Trophoblast cell (in vitro differentiated cells and primary cell): ENCODE measurements at regions not wholly inside any gene's neighbourhood (a gene's known extent, or its start where the extent isn't known, plus 50 kb on each side); places are given as distances from the start of the nearest gene placed in this dataset.

Experiments
- DNase-seq, 2 donors: peaks; one replicate each; pipeline ENCODE4 v3.0.0-alpha.2; 2016
- H2AFZ ChIP-seq: 2 replicates; pipeline ENCODE4 v1.6.1; 2013; ENCODE audit warnings: low read length, moderate library complexity, mild to moderate bottlenecking; ENCODE audit not compliant: insufficient read depth, poor library complexity
- H2AK5ac ChIP-seq: 2 replicates; pipeline ENCODE4 v1.6.1; 2013; ENCODE audit warnings: mild to moderate bottlenecking, low read length
- H2BK120ac ChIP-seq: 2 replicates; pipeline ENCODE4 v1.6.1; 2013; ENCODE audit warnings: low read length, mild to moderate bottlenecking, moderate library complexity; ENCODE audit not compliant: insufficient read depth, poor library complexity
- H2BK12ac ChIP-seq: 2 replicates; pipeline ENCODE4 v1.6.1; 2013; ENCODE audit warnings: mild to moderate bottlenecking, low read length, moderate library complexity
- H2BK5ac ChIP-seq: 2 replicates; pipeline ENCODE4 v1.6.1; 2013; ENCODE audit warnings: low read length, low read depth, moderate library complexity, mild to moderate bottlenecking; ENCODE audit not compliant: poor library complexity
- H3K14ac ChIP-seq: 2 replicates; pipeline ENCODE4 v1.6.1; 2013; ENCODE audit warnings: mild to moderate bottlenecking, low read length
- H3K18ac ChIP-seq: 2 replicates; pipeline ENCODE4 v1.6.1; 2013; ENCODE audit warnings: mild to moderate bottlenecking, low read length
- H3K23ac ChIP-seq: 2 replicates; pipeline ENCODE4 v1.6.1; 2013; ENCODE audit warnings: low read length
- H3K27ac ChIP-seq: 2 replicates; pipeline ENCODE4 v1.5.1; 2013; ENCODE audit warnings: low read depth, mild to moderate bottlenecking, inconsistent platforms, low read length, moderate library complexity
- H3K27me3 ChIP-seq: 2 replicates; pipeline ENCODE4 v1.6.1; 2013; ENCODE audit warnings: inconsistent platforms, mild to moderate bottlenecking, low read length, moderate library complexity; ENCODE audit not compliant: insufficient read depth
- H3K36me3 ChIP-seq, 2 experiments: 1 replicate in 1 of 2; 2 replicates in 1 of 2; pipeline ENCODE4 v1.6.1; 2013; ENCODE audit warnings: low read length in 2 of 2, mild to moderate bottlenecking in 2 of 2, moderate library complexity in 1 of 2; ENCODE audit not compliant: insufficient read depth in 2 of 2, control insufficient read depth in 1 of 2
- H3K4ac ChIP-seq: 2 replicates; pipeline ENCODE4 v1.6.1; 2013; ENCODE audit warnings: low read depth, mild to moderate bottlenecking, low read length, moderate library complexity
- H3K4me1 ChIP-seq, 2 experiments: 1 replicate in 1 of 2; 2 replicates in 1 of 2; pipeline ENCODE4 v1.6.1; 2013; ENCODE audit warnings: low read length in 2 of 2, mild to moderate bottlenecking in 2 of 2, moderate library complexity in 1 of 2; ENCODE audit not compliant: insufficient read depth in 2 of 2, control insufficient read depth in 1 of 2
- H3K4me2 ChIP-seq: 2 replicates; pipeline ENCODE4 v1.6.1; 2013; ENCODE audit warnings: inconsistent platforms, mild to moderate bottlenecking, low read length, moderate library complexity
- H3K4me3 ChIP-seq: 2 replicates; pipeline ENCODE4 v1.5.1; 2013; ENCODE audit warnings: mild to moderate bottlenecking, low read depth, low read length, inconsistent platforms
- H3K79me1 ChIP-seq: one replicate; pipeline ENCODE4 v1.6.1; 2013; ENCODE audit warnings: low read length
- H3K79me2 ChIP-seq: 2 replicates; pipeline ENCODE4 v1.6.1; 2013; ENCODE audit warnings: low read length, mild to moderate bottlenecking; ENCODE audit not compliant: control insufficient read depth, insufficient read depth, poor library complexity
- H3K9ac ChIP-seq: 2 replicates; pipeline ENCODE4 v1.6.1; 2013; ENCODE audit warnings: mild to moderate bottlenecking, low read length
- H3K9me3 ChIP-seq: 2 replicates; pipeline ENCODE4 v1.6.1; 2013; ENCODE audit warnings: low read depth, mild to moderate bottlenecking, control low read depth, inconsistent platforms, low read length; ENCODE audit not compliant: insufficient read depth
- H4K12ac ChIP-seq: 2 replicates; pipeline ENCODE4 v1.6.1; 2013; ENCODE audit warnings: low read depth, mild to moderate bottlenecking, low read length, moderate library complexity
- H4K8ac ChIP-seq: 2 replicates; pipeline ENCODE4 v1.6.1; 2013; ENCODE audit warnings: low read depth, mild to moderate bottlenecking, low read length, moderate library complexity
- H4K91ac ChIP-seq: one replicate; pipeline ENCODE4 v1.6.1; 2013; ENCODE audit warnings: low read depth, mild to moderate bottlenecking, low read length, moderate library complexity
- WGBS: extraction: QIAGEN DNeasy Blood & Tissue Kit; methylation state at CpG from one replicate; pipeline ENCODE4 v1.1.7; 2013; ENCODE audit warnings: missing lambda C conversion rate; ENCODE audit not compliant: insufficient read length, insufficient coverage; ENCODE audit errors: extremely low coverage; 5-methylcytosine and 5-hydroxymethylcytosine counted together

- H4K12ac ChIP-seq: no peak overlapping the region
- H2BK120ac ChIP-seq: no peak overlapping the region
- H2BK5ac ChIP-seq: no peak overlapping the region
- H3K27ac ChIP-seq: no peak overlapping the region
- no peak overlapping the region for H2AK5ac ChIP-seq
- H3K23ac ChIP-seq: no peak overlapping the region
- H3K18ac ChIP-seq: no peak overlapping the region
- H3K9me3 ChIP-seq: no peaks in the 10 kb centered on the region
- H3K27me3 ChIP-seq: no peaks in the 10 kb centered on the region
- H3K79me1 ChIP-seq: no peaks in the 10 kb centered on the region
- DNase-seq: no peak
- H3K9ac ChIP-seq: no peak overlapping the region
- no peaks in the 10 kb centered on the region for H3K36me3 ChIP-seq
- H4K8ac ChIP-seq: no peak overlapping the region
- no peaks in the 10 kb centered on the region for H3K4me1 ChIP-seq
- H4K91ac ChIP-seq: no peak overlapping the region
- H3K14ac ChIP-seq: no peak overlapping the region
- H2BK12ac ChIP-seq: no peak overlapping the region
- no CpG with 5 or more reads among the region's 9 CpGs for WGBS
- H3K79me2 ChIP-seq: no peaks in the 10 kb centered on the region
- no peak overlapping the region for H2AFZ ChIP-seq
- no peak overlapping the region for H3K4me2 ChIP-seq
- no peak overlapping the region for H3K4ac ChIP-seq
- H3K4me3 ChIP-seq: no peak overlapping the region
These were observed 108.8 kb upstream of the KIT start for GRCh38 chr4:54548831-54549460.

GRCh38 chr4:54550395-54551171 lies 107.2 kb upstream of the KIT start:
- no CpG with 5 or more reads among the region's 8 CpGs for WGBS
- Histone ChIP-seq H2BK5ac (no peak overlapping the region), H2AFZ (no peak overlapping the region), H4K8ac (no peak overlapping the region), H3K27me3 (no peaks in the 10 kb centered on the region), H3K4me1 (no peaks in the 10 kb centered on the region), H3K27ac (no peak overlapping the region), H2BK120ac (no peak overlapping the region), H4K12ac (no peak overlapping the region), H3K4me3 (no peak overlapping the region), H2BK12ac (no peak overlapping the region), H3K36me3 (no peaks in the 10 kb centered on the region), H3K4ac (no peak overlapping the region), H4K91ac (no peak overlapping the region), H3K79me1 (no peaks in the 10 kb centered on the region), H3K18ac (no peak overlapping the region), H3K23ac (no peak overlapping the region), H3K9ac (no peak overlapping the region), H3K14ac (no peak overlapping the region), H3K79me2 (no peaks in the 10 kb centered on the region), H3K4me2 (no peak overlapping the region), H2AK5ac (no peak overlapping the region), H3K9me3 (no peaks in the 10 kb centered on the region)
- DNase-seq: peak; percentile 47 to 82

- no CpG with 5 or more reads among the region's 5 CpGs for WGBS
- no peaks in the 10 kb centered on the region for H3K36me3 ChIP-seq
- no peak overlapping the region for H2BK120ac ChIP-seq
- H3K14ac ChIP-seq: no peak overlapping the region
- H3K27ac ChIP-seq: no peak overlapping the region
- H2BK5ac ChIP-seq: no peak overlapping the region
- no peak overlapping the region for H2BK12ac ChIP-seq
- DNase-seq: peak in 1 of 2 donors; percentile 50
- H3K4me2 ChIP-seq: no peak overlapping the region
- no peaks in the 10 kb centered on the region for H3K4me1 ChIP-seq
- no peak overlapping the region for H2AK5ac ChIP-seq
- H4K12ac ChIP-seq: no peak overlapping the region
- H4K8ac ChIP-seq: no peak overlapping the region
- no peaks in the 10 kb centered on the region for H3K79me2 ChIP-seq
- H3K9ac ChIP-seq: no peak overlapping the region
- H3K4me3 ChIP-seq: no peak overlapping the region
- H4K91ac ChIP-seq: no peak overlapping the region
- H3K27me3 ChIP-seq: no peaks in the 10 kb centered on the region
- H3K23ac ChIP-seq: no peak overlapping the region
- H3K79me1 ChIP-seq: no peaks in the 10 kb centered on the region
- H3K18ac ChIP-seq: no peak overlapping the region
- H3K4ac ChIP-seq: no peak overlapping the region
- no peak overlapping the region for H2AFZ ChIP-seq
- H3K9me3 ChIP-seq: peaks cover 1% of the 10 kb centered on the region
These were observed 104.8 kb upstream of the KIT start for GRCh38 chr4:54553001-54553400.

GRCh38 chr4:54554339-54554990 lies 103.3 kb upstream of the KIT start:
- WGBS: no CpG with 5 or more reads among the region's 9 CpGs
- Histone ChIP-seq H3K4me3 (no peak overlapping the region), H4K12ac (no peak overlapping the region), H2AFZ (no peak overlapping the region), H3K79me2 (no peaks in the 10 kb centered on the region), H4K8ac (no peak overlapping the region), H3K23ac (no peak overlapping the region), H3K14ac (no peak overlapping the region), H3K4me2 (no peak overlapping the region), H3K9me3 (peaks cover 4% of the 10 kb centered on the region), H2BK12ac (no peak overlapping the region), H3K18ac (no peak overlapping the region), H3K9ac (no peak overlapping the region), H3K4ac (no peak overlapping the region), H3K27me3 (no peaks in the 10 kb centered on the region), H2BK5ac (no peak overlapping the region), H4K91ac (no peak overlapping the region), H3K79me1 (no peaks in the 10 kb centered on the region), H3K36me3 (no peaks in the 10 kb centered on the region), H3K4me1 (no peaks in the 10 kb centered on the region), H2AK5ac (no peak overlapping the region), H2BK120ac (no peak overlapping the region), H3K27ac (no peak overlapping the region)
- DNase-seq: no peak
